ENCODE measurements at regions not wholly inside any gene's neighbourhood (a gene's known extent, or its start where the extent isn't known, plus 50 kb on each side); places are given as distances from the start of the nearest gene placed in this dataset.
A peak's percentile ranks its signal among the peaks of the same experiment; 100 is the strongest.

GRCh38 chr5:118711727-118712126 is 276.6 kb downstream of the DTWD2 start (continued):
- TF ChIP-seq STAT6 (CRISPR knock-in tag; conservative IDR thresholded peaks at IDR 0.05; ENCODE audit: low read depth) (no peak), OVOL2 (CRISPR knock-in tag; IDR thresholded peaks at IDR 0.05; ENCODE audit: borderline replicate concordance) (no peak), PREB (CRISPR knock-in tag; IDR thresholded peaks at IDR 0.05; ENCODE audit: borderline replicate concordance) (no peak), FOXK1 (CRISPR knock-in tag; IDR thresholded peaks at IDR 0.05) (no peak), ATF3 (CRISPR knock-in tag; conservative IDR thresholded peaks at IDR 0.05) (no peak), CDX4 (CRISPR knock-in tag; IDR thresholded peaks at IDR 0.05; ENCODE audit: borderline replicate concordance) (no peak), ATF1 (CRISPR knock-in tag; IDR thresholded peaks at IDR 0.05) (no peak), IRF2 (CRISPR knock-in tag; IDR thresholded peaks at IDR 0.05; ENCODE audit: borderline replicate concordance, low read depth) (no peak), FOXP4 (CRISPR knock-in tag; IDR thresholded peaks at IDR 0.05) (no peak), E2F1 (CRISPR knock-in tag; IDR thresholded peaks at IDR 0.05) (no peak), NFE2L1 (CRISPR knock-in tag; IDR thresholded peaks at IDR 0.05) (no peak)

- POLR2A ChIA-PET = no interaction called here
- no peak for ATAC-seq
- TF ChIP-seq ZNF671 (CRISPR knock-in tag; IDR thresholded peaks at IDR 0.05) (no peak), SOX15 (CRISPR knock-in tag; IDR thresholded peaks at IDR 0.05) (no peak), AR (CRISPR knock-in tag; IDR thresholded peaks at IDR 0.05) (no peak), CREM (CRISPR knock-in tag; IDR thresholded peaks at IDR 0.05) (no peak), HMGA2 (CRISPR knock-in tag; IDR thresholded peaks at IDR 0.05) (0 out of 2 replicates have a peak, but pooled peaks have one; percentile 9)
These were observed 282.2 kb downstream of the DTWD2 start for GRCh38 chr5:118705959-118706667.

More at GRCh38 chr5:118705959-118706667, 282.2 kb downstream of the DTWD2 start:
- CTCF ChIA-PET = no interaction called here
- no peak for DNase-seq (ENCODE audit: low spot score)
- H3K9me3 Mint-ChIP-seq = peaks cover 49% of the 10 kb centered on the region
- peaks cover 36% of the 10 kb centered on the region for H3K36me3 Mint-ChIP-seq
- H3K27ac Mint-ChIP-seq = no peak overlapping the region
- no peaks in the 10 kb centered on the region; the same call in 1 of the 2 replicates for H3K27me3 Mint-ChIP-seq (ENCODE audit: low read depth)
- no peak overlapping the region for H3K4me3 Mint-ChIP-seq
- no peaks in the 10 kb centered on the region for H3K4me1 Mint-ChIP-seq
